Adrenal gland (tissue), 9 donors: ENCODE measurements at regions not wholly inside any gene's neighbourhood (a gene's known extent, or its start where the extent isn't known, plus 50 kb on each side); places are given as distances from the start of the nearest gene placed in this dataset.

ENCODE experiments used
- DNase-seq, 7 donors: peaks; one replicate each; pipeline ENCODE4 v3.0.0-alpha.2; 2019 to 2020
- H3K27ac ChIP-seq, 5 donors: fragments of 200-600 bp; sonication (generic) in 4 of 5; 1 replicate in 3 of 5; 2 replicates in 2 of 5; pipeline versions ENCODE4 v1.5.1 to v1.8.0; 2016 to 2020; ENCODE audit warnings: mild to moderate bottlenecking in 1 of 5
- H3K27me3 ChIP-seq: fragments of 200-600 bp; 2 replicates; pipeline ENCODE4 v1.8.0; 2021
- H3K36me3 ChIP-seq, 2 donors: fragments of 200-600 bp; replicated peaks in 1 of 2; 1 replicate in 1 of 2; 2 replicates in 1 of 2; pipeline versions ENCODE4 v1.5.1 to v1.8.0; 2018 to 2022
- H3K4me1 ChIP-seq, 2 donors: fragments of 200-600 bp; replicated peaks in 1 of 2; 1 replicate in 1 of 2; 2 replicates in 1 of 2; pipeline versions ENCODE4 v1.5.1 to v1.8.0; 2018 to 2021
- H3K4me3 ChIP-seq, 4 donors: fragments of 200-600 bp; sonication (generic) in 3 of 4; one replicate each; pipeline ENCODE4 v1.5.1; 2016 to 2018
- H3K9me3 ChIP-seq, 3 donors: fragments of 200-600 bp; sonication (generic) in 1 of 3; replicated peaks in 1 of 3; 1 replicate in 2 of 3; 2 replicates in 1 of 3; pipeline versions ENCODE4 v1.5.1 to v1.8.0; 2016 to 2021
- CTCF ChIP-seq, 6 experiments: fragments of 450-650 bp in 4 of 6; fragments of 200-600 bp in 2 of 6; sonication (generic) in 1 of 6; IDR thresholded peaks; 1 replicate in 5 of 6; 2 replicates in 1 of 6; pipeline versions ENCODE4 v1.5.1 to v1.8.0; 2016 to 2021; ENCODE audit warnings: antibody characterized with exemption in 6 of 6, mild to moderate bottlenecking in 2 of 6, moderate library complexity in 1 of 6
- POLR2A ChIP-seq, 2 donors: fragments of 450-650 bp; IDR thresholded peaks; one replicate each; pipeline ENCODE4 v1.6.1; 2017; ENCODE audit warnings: antibody characterized with exemption in 2 of 2, mild to moderate bottlenecking in 2 of 2, moderate library complexity in 1 of 2
- WGBS, 4 donors: extraction: QIAGEN DNeasy Blood & Tissue Kit in 2 of 4; methylation state at CpG; one replicate each; pipeline versions ENCODE4 v1.1.5 to v1.1.7; 2013 to 2017; 5-methylcytosine and 5-hydroxymethylcytosine counted together
- intact Hi-C, 2 donors: fragments of 100-400 bp; cut with DNase I; formaldehyde crosslinking; loops; one replicate each; pipeline versions ENCODE4 v1.14.1 to v1.15.0; 2022 to 2023
- donor health status: healthy with polysubstance abuse.
- donor health status: Bipolar disorder and iron deficiency.
- donor health status: DM: yes; HTN: yes; CAD: no.
- donor health status: DM: no; HTN: no; CAD: no.
- donor health status: DM: no; HTN: no; CAD: no.

GRCh38 chr5:74380193-74380592, 260.3 kb downstream of the ENC1 start:
- Histone ChIP-seq H3K36me3 (no peaks in the 10 kb centered on the region), H3K27me3 (no peaks in the 10 kb centered on the region), H3K27ac (no peak overlapping the region), H3K9me3 (no peaks in the 10 kb centered on the region), H3K4me1 (peaks cover 10 to 22% of the 10 kb centered on the region in 2 donors), H3K4me3 (no peak overlapping the region)
- DNase-seq, result no peak
- intact Hi-C loops, result no loop called here
- TF ChIP-seq CTCF (IDR thresholded peaks at IDR 0.05) (no peak), POLR2A (IDR thresholded peaks at IDR 0.05) (no peak)
- 84 to 91% (median 87%) methylated on average over 5 of the region's 5 CpGs for WGBS, 4 donors

GRCh38 chr5:74378464-74378863, 262.1 kb downstream of the ENC1 start:
- peaks cover 1 to 15% of the 10 kb centered on the region in 2 donors for H3K4me1 ChIP-seq
- intact Hi-C loops, result no loop called here
- H3K27me3 ChIP-seq, result no peaks in the 10 kb centered on the region
- no peak for DNase-seq
- 64 to 88% (median 85%) methylated on average over 1 of the region's 1 CpG for WGBS, 4 donors
- H3K27ac ChIP-seq, result no peak overlapping the region
- no peak overlapping the region for H3K4me3 ChIP-seq
- H3K9me3 ChIP-seq, result no peaks in the 10 kb centered on the region
- TF ChIP-seq CTCF (IDR thresholded peaks at IDR 0.05) (no peak), POLR2A (IDR thresholded peaks at IDR 0.05) (no peak)
- no peaks in the 10 kb centered on the region for H3K36me3 ChIP-seq

GRCh38 chr5:74376187-74376586, 264.3 kb downstream of the ENC1 start:
- DNase-seq, result no peak
- no peak overlapping the region for H3K27ac ChIP-seq
- WGBS, 4 donors, result 59 to 84% (median 78%) methylated on average over 1 of the region's 1 CpG
- no peak for TF ChIP-seq POLR2A (IDR thresholded peaks at IDR 0.05)
- H3K4me1 ChIP-seq, result no peaks in the 10 kb centered on the region
- intact Hi-C loops, result no loop called here
- no peaks in the 10 kb centered on the region for H3K36me3 ChIP-seq
- H3K27me3 ChIP-seq, result no peaks in the 10 kb centered on the region
- H3K9me3 ChIP-seq, result no peaks in the 10 kb centered on the region
- no peak overlapping the region for H3K4me3 ChIP-seq

- DNase-seq, result no peak
- Histone ChIP-seq H3K9me3 (no peaks in the 10 kb centered on the region), H3K27me3 (no peaks in the 10 kb centered on the region), H3K4me3 (no peak overlapping the region), H3K36me3 (no peaks in the 10 kb centered on the region), H3K4me1 (no peaks in the 10 kb centered on the region), H3K27ac (no peak overlapping the region)
- TF ChIP-seq POLR2A (IDR thresholded peaks at IDR 0.05), result no peak
- no peak for TF ChIP-seq CTCF (IDR thresholded peaks at IDR 0.05)
- WGBS, 4 donors, result 46 to 83% (median 65%) methylated on average over 2 of the region's 2 CpGs
- intact Hi-C loops, result no loop called here
Observed at GRCh38 chr5:74375271-74375670, 265.3 kb downstream of the ENC1 start.

- intact Hi-C loops, result no loop called here
- no peak overlapping the region for H3K27ac ChIP-seq
- H3K4me3 ChIP-seq, result no peak overlapping the region
- TF ChIP-seq CTCF (IDR thresholded peaks at IDR 0.05), result no peak
- TF ChIP-seq POLR2A (IDR thresholded peaks at IDR 0.05), result no peak
- WGBS, 4 donors, result 84 to 94% (median 89%) methylated on average over 4 of the region's 4 CpGs
- H3K9me3 ChIP-seq, result no peaks in the 10 kb centered on the region
- H3K4me1 ChIP-seq, result no peaks in the 10 kb centered on the region
- no peak for DNase-seq
- no peaks in the 10 kb centered on the region for H3K36me3 ChIP-seq
- no peaks in the 10 kb centered on the region for H3K27me3 ChIP-seq
Observed at GRCh38 chr5:74374656-74375055, 265.9 kb downstream of the ENC1 start.
